GM23338 (cell line): ENCODE measurements at regions not wholly inside any gene's neighbourhood (a gene's known extent, or its start where the extent isn't known, plus 50 kb on each side); places are given as distances from the start of the nearest gene placed in this dataset.

Source experiments
- CREB1 ChIP-seq: fragments of 250-450 bp; sonication (Bioruptor Pico); IDR thresholded peaks from 2 replicates; pipeline ENCODE4 v1.5.0; 2020; ENCODE audit warnings: low read depth, mild to moderate bottlenecking, moderate library complexity
- EZH2 ChIP-seq: fragments of 200-600 bp; sonication (generic); IDR thresholded peaks from one replicate; pipeline ENCODE4 v1.8.0; 2017; ENCODE audit warnings: antibody characterized with exemption, mild to moderate bottlenecking, low read depth; ENCODE audit not compliant: unreplicated experiment
- EZH2phosphoT487 ChIP-seq: fragments of 200-600 bp; sonication (generic); IDR thresholded peaks from one replicate; pipeline ENCODE4 v1.8.1; 2018; ENCODE audit warnings: antibody characterized with exemption; ENCODE audit not compliant: unreplicated experiment
- JUNB ChIP-seq: IDR thresholded peaks from one replicate; pipeline ENCODE4 v1.6.1; 2016; ENCODE audit warnings: antibody characterized with exemption; ENCODE audit not compliant: unreplicated experiment
- STAT1 ChIP-seq: IDR thresholded peaks from one replicate; pipeline ENCODE4 v1.6.1; 2016; ENCODE audit warnings: antibody characterized with exemption; ENCODE audit not compliant: unreplicated experiment
- ZNF331 ChIP-seq: fragments of 250-450 bp; sonication (Bioruptor Pico); IDR thresholded peaks from 2 replicates; pipeline ENCODE4 v1.5.0; 2020; ENCODE audit warnings: low read depth, mild to moderate bottlenecking, moderate library complexity
- TF ChIP-seq, protein P1 (sequence below): fragments of 250-450 bp; sonication (Bioruptor Pico); IDR thresholded peaks from 2 replicates; pipeline ENCODE4 v1.5.0; 2020; ENCODE audit warnings: mild to moderate bottlenecking, moderate library complexity
- TF ChIP-seq, protein P2 (sequence below): IDR thresholded peaks from one replicate; pipeline ENCODE4 v1.6.1; 2018; ENCODE audit warnings: antibody characterized with exemption; ENCODE audit not compliant: unreplicated experiment

DNA sequence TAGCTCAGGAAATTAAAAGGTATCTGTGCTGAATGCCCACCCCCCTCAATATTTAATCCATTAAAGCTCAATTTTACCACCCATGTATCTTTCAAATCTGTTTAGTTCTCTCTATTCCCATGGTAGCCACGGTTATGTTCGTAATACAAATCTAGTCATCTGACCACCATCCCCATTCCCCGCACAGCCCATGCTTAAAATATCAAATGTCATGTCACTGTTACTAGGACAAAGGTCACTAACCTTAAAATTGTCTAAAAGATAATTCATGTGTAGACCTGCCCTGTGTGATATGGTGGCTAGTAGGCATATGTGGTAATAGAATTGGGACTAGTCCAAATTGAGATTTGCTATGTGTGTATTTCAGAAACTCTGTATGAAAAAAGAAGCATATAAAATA is 728.5 kb upstream of the B3GALT2 start (continued):
- TF ChIP-seq, protein P1, sequence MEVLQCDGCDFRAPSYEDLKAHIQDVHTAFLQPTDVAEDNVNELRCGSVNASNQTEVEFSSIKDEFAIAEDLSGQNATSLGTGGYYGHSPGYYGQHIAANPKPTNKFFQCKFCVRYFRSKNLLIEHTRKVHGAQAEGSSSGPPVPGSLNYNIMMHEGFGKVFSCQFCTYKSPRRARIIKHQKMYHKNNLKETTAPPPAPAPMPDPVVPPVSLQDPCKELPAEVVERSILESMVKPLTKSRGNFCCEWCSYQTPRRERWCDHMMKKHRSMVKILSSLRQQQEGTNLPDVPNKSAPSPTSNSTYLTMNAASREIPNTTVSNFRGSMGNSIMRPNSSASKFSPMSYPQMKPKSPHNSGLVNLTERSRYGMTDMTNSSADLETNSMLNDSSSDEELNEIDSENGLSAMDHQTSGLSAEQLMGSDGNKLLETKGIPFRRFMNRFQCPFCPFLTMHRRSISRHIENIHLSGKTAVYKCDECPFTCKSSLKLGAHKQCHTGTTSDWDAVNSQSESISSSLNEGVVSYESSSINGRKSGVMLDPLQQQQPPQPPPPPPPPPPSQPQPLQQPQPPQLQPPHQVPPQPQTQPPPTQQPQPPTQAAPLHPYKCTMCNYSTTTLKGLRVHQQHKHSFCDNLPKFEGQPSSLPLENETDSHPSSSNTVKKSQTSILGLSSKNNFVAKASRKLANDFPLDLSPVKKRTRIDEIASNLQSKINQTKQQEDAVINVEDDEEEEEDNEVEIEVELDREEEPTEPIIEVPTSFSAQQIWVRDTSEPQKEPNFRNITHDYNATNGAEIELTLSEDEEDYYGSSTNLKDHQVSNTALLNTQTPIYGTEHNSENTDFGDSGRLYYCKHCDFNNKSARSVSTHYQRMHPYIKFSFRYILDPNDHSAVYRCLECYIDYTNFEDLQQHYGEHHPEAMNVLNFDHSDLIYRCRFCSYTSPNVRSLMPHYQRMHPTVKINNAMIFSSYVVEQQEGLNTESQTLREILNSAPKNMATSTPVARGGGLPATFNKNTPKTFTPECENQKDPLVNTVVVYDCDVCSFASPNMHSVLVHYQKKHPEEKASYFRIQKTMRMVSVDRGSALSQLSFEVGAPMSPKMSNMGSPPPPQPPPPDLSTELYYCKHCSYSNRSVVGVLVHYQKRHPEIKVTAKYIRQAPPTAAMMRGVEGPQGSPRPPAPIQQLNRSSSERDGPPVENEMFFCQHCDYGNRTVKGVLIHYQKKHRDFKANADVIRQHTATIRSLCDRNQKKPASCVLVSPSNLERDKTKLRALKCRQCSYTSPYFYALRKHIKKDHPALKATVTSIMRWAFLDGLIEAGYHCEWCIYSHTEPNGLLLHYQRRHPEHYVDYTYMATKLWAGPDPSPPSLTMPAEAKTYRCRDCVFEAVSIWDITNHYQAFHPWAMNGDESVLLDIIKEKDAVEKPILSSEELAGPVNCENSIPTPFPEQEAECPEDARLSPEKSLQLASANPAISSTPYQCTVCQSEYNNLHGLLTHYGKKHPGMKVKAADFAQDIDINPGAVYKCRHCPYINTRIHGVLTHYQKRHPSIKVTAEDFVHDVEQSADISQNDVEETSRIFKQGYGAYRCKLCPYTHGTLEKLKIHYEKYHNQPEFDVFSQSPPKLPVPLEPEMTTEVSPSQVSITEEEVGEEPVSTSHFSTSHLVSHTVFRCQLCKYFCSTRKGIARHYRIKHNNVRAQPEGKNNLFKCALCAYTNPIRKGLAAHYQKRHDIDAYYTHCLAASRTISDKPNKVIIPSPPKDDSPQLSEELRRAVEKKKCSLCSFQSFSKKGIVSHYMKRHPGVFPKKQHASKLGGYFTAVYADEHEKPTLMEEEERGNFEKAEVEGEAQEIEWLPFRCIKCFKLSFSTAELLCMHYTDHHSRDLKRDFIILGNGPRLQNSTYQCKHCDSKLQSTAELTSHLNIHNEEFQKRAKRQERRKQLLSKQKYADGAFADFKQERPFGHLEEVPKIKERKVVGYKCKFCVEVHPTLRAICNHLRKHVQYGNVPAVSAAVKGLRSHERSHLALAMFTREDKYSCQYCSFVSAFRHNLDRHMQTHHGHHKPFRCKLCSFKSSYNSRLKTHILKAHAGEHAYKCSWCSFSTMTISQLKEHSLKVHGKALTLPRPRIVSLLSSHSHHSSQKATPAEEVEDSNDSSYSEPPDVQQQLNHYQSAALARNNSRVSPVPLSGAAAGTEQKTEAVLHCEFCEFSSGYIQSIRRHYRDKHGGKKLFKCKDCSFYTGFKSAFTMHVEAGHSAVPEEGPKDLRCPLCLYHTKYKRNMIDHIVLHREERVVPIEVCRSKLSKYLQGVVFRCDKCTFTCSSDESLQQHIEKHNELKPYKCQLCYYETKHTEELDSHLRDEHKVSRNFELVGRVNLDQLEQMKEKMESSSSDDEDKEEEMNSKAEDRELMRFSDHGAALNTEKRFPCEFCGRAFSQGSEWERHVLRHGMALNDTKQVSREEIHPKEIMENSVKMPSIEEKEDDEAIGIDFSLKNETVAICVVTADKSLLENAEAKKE (CRISPR knock-in tag), result no peak
- TF ChIP-seq, protein P2, sequence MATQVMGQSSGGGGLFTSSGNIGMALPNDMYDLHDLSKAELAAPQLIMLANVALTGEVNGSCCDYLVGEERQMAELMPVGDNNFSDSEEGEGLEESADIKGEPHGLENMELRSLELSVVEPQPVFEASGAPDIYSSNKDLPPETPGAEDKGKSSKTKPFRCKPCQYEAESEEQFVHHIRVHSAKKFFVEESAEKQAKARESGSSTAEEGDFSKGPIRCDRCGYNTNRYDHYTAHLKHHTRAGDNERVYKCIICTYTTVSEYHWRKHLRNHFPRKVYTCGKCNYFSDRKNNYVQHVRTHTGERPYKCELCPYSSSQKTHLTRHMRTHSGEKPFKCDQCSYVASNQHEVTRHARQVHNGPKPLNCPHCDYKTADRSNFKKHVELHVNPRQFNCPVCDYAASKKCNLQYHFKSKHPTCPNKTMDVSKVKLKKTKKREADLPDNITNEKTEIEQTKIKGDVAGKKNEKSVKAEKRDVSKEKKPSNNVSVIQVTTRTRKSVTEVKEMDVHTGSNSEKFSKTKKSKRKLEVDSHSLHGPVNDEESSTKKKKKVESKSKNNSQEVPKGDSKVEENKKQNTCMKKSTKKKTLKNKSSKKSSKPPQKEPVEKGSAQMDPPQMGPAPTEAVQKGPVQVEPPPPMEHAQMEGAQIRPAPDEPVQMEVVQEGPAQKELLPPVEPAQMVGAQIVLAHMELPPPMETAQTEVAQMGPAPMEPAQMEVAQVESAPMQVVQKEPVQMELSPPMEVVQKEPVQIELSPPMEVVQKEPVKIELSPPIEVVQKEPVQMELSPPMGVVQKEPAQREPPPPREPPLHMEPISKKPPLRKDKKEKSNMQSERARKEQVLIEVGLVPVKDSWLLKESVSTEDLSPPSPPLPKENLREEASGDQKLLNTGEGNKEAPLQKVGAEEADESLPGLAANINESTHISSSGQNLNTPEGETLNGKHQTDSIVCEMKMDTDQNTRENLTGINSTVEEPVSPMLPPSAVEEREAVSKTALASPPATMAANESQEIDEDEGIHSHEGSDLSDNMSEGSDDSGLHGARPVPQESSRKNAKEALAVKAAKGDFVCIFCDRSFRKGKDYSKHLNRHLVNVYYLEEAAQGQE, result no peak
- TF ChIP-seq JUNB, result no peak
- TF ChIP-seq EZH2phosphoT487, result no peak
- TF ChIP-seq CREB1, result no peak
- no peak for TF ChIP-seq EZH2
- no peak for TF ChIP-seq STAT1
- TF ChIP-seq ZNF331 (CRISPR knock-in tag), result no peak
